Fibroblast of upper back skin (primary cell): ENCODE measurements at regions not wholly inside any gene's neighbourhood (a gene's known extent, or its start where the extent isn't known, plus 50 kb on each side); places are given as distances from the start of the nearest gene placed in this dataset.

Experiments used
- DNase-seq: peaks from one replicate; pipeline ENCODE4 v3.0.0-alpha.2; 2013

DNA sequence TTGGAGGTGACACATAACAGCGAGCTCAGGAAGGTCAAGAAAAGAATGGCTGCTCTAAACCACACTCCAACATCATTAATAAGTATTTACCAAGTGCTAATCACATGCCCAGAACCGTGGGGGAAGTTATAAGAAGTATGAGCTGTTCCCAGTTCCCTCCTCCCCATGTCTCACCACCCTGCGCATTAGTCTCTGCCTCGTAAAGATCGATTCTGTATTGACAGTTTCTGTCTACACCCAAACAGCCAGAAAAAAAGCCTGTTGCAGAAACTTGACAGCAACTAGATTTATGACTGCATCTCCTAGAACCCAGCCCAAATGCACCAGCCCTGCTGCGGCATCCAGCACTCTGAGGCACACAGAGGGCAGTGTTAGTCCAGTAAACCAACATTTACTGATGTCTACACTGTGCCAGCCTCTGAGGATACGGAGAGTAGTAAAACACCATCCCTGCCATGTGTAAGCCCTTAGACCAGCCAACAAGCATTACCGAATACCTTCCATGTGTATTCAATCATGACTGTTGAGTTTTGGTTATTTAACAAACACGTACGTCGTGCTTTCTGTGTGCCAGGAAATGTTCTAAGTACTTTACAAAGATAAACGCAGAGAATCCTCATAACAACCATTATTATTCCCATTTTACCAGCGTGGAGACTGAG is 63.6 kb upstream of the ZBTB40 start:
- peak; percentile 40 for DNase-seq

DNA sequence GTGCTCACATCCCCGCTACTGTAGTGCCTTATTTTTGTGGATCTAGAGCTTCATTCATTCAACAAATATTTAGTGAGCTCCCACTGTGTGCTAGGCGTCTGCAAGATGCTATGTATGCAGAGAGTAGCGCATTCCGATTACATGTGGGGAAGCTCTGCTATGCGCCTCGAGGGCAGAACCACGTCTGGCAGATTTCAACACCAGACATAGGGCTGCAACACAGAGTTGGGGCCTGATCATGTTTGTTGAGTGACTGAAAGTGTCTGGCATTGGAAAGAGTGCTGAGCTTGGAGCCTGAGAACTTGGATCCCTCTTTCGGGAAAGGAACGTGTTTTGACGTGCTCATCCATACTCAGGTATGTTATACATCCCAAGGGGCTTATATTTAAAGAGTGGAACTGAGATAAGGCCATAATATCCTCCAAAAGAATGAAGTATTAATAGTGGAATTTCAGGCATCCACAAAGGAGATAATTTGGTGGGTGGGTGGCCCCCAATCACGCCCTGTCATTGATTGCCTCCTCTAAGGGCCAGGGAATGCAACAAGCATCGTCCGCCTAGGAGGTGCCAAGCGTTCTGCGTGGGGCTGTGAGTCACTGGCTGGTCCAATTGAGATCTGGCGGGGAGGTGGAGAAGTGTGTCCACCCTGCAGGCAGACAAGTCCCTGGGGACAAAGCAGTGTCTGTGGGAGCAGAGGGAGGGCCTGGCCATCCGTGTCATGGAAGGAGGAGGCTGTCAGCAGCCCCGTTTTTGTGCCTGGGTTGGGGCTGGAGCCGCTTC is 62.8 kb upstream of the ZBTB40 start:
- DNase-seq, result peak; percentile 76

DNA sequence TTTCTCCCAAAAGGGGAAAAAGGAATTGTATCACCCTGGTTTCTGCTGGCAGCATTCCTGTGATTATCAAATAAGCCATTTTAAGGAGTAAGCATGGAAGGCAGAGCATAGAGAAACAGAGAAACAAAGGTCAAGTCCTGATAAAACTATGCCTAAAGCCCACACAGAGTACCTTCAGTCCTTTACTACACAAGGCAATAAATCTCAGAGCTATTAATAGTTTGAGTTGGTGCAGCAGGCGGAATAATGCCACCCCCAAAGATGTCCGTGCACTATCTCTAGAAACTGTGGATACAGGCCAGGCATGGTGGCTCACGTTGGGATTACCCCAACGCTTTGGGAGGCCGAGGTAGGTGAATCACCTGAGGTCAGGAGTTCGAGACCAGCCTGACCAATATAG is 58.1 kb upstream of the ZBTB40 start:
- DNase-seq, result no peak

DNA sequence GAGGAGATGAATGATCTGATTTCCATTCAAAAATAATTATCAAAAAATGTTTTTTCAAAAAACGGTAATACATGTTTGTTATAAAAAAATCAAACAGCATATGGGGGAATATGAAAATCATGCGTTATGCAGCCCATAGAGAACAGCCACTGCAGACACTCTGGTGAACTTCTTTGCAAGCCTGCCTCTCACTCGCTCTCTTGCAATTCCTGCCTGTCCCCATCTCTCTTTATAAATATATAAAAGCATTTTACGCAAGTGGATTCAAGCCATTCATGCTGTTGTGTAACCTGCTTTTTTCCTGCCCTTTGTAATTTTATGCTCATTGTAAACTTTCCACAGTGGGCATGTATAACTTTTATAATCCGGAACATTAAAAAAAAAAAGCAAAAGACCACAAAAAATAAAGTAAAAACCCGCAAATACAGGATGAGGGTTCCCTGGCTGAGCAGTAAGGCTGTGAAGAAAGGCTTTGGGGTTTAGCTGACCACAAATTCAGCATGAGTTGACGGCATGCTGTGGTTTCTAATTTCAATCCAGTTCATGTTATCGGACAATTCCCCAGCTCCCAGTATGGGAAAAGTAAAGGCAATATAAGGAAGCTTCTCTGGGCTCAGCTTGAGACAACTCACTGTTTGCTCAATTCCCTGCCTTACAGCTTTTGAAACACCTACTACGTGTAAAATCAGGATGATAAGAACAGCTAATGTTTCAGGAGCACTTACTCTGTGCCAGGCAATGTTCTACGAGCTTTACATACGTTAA is 52.8 kb upstream of the ZBTB40 start:
- DNase-seq, result peak; percentile 63

DNA sequence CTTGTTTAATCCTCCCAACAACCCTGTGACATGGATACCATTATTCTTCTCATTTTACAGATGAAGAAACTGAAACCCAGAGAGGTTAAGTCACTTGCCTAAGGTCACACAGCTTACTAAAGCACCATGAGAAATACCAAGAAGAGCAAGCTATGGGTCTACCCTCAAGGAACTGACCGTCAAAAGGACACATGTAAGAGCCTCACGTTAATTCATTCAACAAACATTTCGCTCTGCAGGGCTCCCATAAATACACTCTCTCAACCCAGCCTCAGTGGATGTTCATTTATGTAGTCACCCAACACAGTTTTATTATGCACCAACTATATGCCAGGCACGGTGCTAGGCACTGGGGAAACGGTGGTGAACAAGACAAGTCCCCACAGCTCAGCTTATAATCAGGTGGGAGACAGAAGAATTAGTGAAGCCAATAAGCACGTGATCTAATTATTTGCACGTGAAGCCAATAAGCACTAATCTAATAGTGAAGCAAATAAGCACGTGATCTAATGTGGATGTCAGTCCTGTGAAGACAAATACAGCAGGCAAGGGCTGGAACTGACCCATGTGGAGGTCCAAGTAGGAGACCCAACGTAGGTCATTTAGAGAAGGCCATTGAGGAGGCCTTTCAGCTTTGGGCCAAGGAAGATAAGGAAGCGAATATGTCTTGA is 52.1 kb upstream of the ZBTB40 start:
- no peak for DNase-seq
